ENCODE measurements at regions not wholly inside any gene's neighbourhood (a gene's known extent, or its start where the extent isn't known, plus 50 kb on each side); places are given as distances from the start of the nearest gene placed in this dataset.

GRCh38 chr18:25962919-25963318 lies 127.5 kb downstream of the SS18 start:
- Histone ChIP-seq H3K4me1 (ENCODE audit: insufficient read depth, low read length) (no peaks in the 10 kb centered on the region), H3F3A (ENCODE audit: low read length, unreplicated experiment) (no peaks in the 10 kb centered on the region), H3K27ac (ENCODE audit: low read length) (no peak overlapping the region), H3K36me3 (ENCODE audit: low read depth, low read length) (no peaks in the 10 kb centered on the region), H3K9ac (ENCODE audit: low read length) (no peak overlapping the region), H2AFZ (ENCODE audit: low read length) (no peak overlapping the region), H3K27me3 (ENCODE audit: low read length) (peaks cover 54% of the 10 kb centered on the region), H4K20me1 (ENCODE audit: low read length) (no peaks in the 10 kb centered on the region), H3K9me3 (ENCODE audit: low read length) (no peaks in the 10 kb centered on the region), H3K9me2 (replicated peaks; ENCODE audit: low read length) (no peaks in the 10 kb centered on the region), H3K4me2 (ENCODE audit: low read length) (no peak overlapping the region), H3K79me2 (ENCODE audit: low read length) (no peaks in the 10 kb centered on the region), H3K4me3 (ENCODE audit: low read length) (no peak overlapping the region)
- BruUV-seq (replicated peaks), result no TSS peak
- no peak for ATAC-seq
- ChIA-PET CTCF (no interaction called here), POLR2A (ENCODE audit: unreplicated experiment) (no interaction called here)
- TF ChIP-seq EZH2phosphoT487 (IDR thresholded peaks at IDR 0.05; ENCODE audit: borderline replicate concordance, low read length), result no peak
- no peak for TF ChIP-seq CTCF (conservative IDR thresholded peaks at IDR 0.05; ENCODE audit: low read depth, low read length)
- TF ChIP-seq EZH2 (IDR thresholded peaks at IDR 0.05; ENCODE audit: low read length, unreplicated experiment), result no peak
- no peak for DNase-seq
- intact Hi-C loops (cut with micrococcal nuclease), result no loop called here

- no peak overlapping the region for H2AFZ ChIP-seq (ENCODE audit: low read length)
- ChIA-PET POLR2A (ENCODE audit: unreplicated experiment) (no interaction called here), CTCF (no interaction called here)
- no peaks in the 10 kb centered on the region for H3K36me3 ChIP-seq (ENCODE audit: low read depth, low read length)
- no peaks in the 10 kb centered on the region for H3K79me2 ChIP-seq (ENCODE audit: low read length)
- H3K27me3 ChIP-seq (ENCODE audit: low read length), result peaks cover 53% of the 10 kb centered on the region
- DNase-seq, result no peak
- H3K27ac ChIP-seq (ENCODE audit: low read length), result no peak overlapping the region
- H3K4me1 ChIP-seq (ENCODE audit: insufficient read depth, low read length), result no peaks in the 10 kb centered on the region
- TF ChIP-seq EZH2phosphoT487 (IDR thresholded peaks at IDR 0.05; ENCODE audit: borderline replicate concordance, low read length) (no peak), EZH2 (IDR thresholded peaks at IDR 0.05; ENCODE audit: low read length, unreplicated experiment) (no peak), CTCF (conservative IDR thresholded peaks at IDR 0.05; ENCODE audit: low read depth, low read length) (no peak)
- no peak overlapping the region for H3K9ac ChIP-seq (ENCODE audit: low read length)
- H3K4me2 ChIP-seq (ENCODE audit: low read length), result no peak overlapping the region
- H4K20me1 ChIP-seq (ENCODE audit: low read length), result no peaks in the 10 kb centered on the region
- BruUV-seq (replicated peaks), result no TSS peak
- H3K9me3 ChIP-seq (ENCODE audit: low read length), result no peaks in the 10 kb centered on the region
- H3K9me2 ChIP-seq (replicated peaks; ENCODE audit: low read length), result no peaks in the 10 kb centered on the region
- H3K4me3 ChIP-seq (ENCODE audit: low read length), result no peak overlapping the region
- no peaks in the 10 kb centered on the region for H3F3A ChIP-seq (ENCODE audit: low read length, unreplicated experiment)
- ATAC-seq, result no peak
- intact Hi-C loops (cut with micrococcal nuclease), result no loop called here
These were observed 128.2 kb downstream of the SS18 start for GRCh38 chr18:25962176-25962575.

- no peak for ATAC-seq
- BruUV-seq (replicated peaks), result no TSS peak
These were observed 133.4 kb downstream of the SS18 start for GRCh38 chr18:25957017-25957416.

More at GRCh38 chr18:25957017-25957416, 133.4 kb downstream of the SS18 start:
- Histone ChIP-seq H3K4me3 (ENCODE audit: low read length) (no peak overlapping the region), H3K9me2 (replicated peaks; ENCODE audit: low read length) (no peaks in the 10 kb centered on the region), H3K79me2 (ENCODE audit: low read length) (no peaks in the 10 kb centered on the region), H3F3A (ENCODE audit: low read length, unreplicated experiment) (no peaks in the 10 kb centered on the region), H3K4me2 (ENCODE audit: low read length) (no peak overlapping the region), H4K20me1 (ENCODE audit: low read length) (no peaks in the 10 kb centered on the region), H2AFZ (ENCODE audit: low read length) (no peak overlapping the region), H3K36me3 (ENCODE audit: low read depth, low read length) (no peaks in the 10 kb centered on the region), H3K27ac (ENCODE audit: low read length) (no peak overlapping the region), H3K9me3 (ENCODE audit: low read length) (no peaks in the 10 kb centered on the region), H3K27me3 (ENCODE audit: low read length) (peaks cover 19% of the 10 kb centered on the region), H3K9ac (ENCODE audit: low read length) (no peak overlapping the region), H3K4me1 (ENCODE audit: insufficient read depth, low read length) (no peaks in the 10 kb centered on the region)
- intact Hi-C loops (cut with micrococcal nuclease), result no loop called here
- POLR2A ChIA-PET (ENCODE audit: unreplicated experiment), result no interaction called here
- CTCF ChIA-PET, result no interaction called here
- TF ChIP-seq EZH2 (IDR thresholded peaks at IDR 0.05; ENCODE audit: low read length, unreplicated experiment) (no peak), CTCF (conservative IDR thresholded peaks at IDR 0.05; ENCODE audit: low read depth, low read length) (no peak), EZH2phosphoT487 (IDR thresholded peaks at IDR 0.05; ENCODE audit: borderline replicate concordance, low read length) (no peak)
- no peak for DNase-seq
